SK-N-MC (cell line): ENCODE measurements at regions not wholly inside any gene's neighbourhood (a gene's known extent, or its start where the extent isn't known, plus 50 kb on each side); places are given as distances from the start of the nearest gene placed in this dataset.

ENCODE experiments used
- EZH2 ChIP-seq: fragments of 200-600 bp; sonication (generic); IDR thresholded peaks from one replicate; pipeline ENCODE4 v1.6.1; 2017; ENCODE audit warnings: antibody characterized with exemption
- POLR2AphosphoS5 ChIP-seq: IDR thresholded peaks from 2 replicates; pipeline ENCODE4 v1.6.1; 2012; ENCODE audit warnings: mild to moderate bottlenecking, low read depth, low read length, borderline replicate concordance

DNA sequence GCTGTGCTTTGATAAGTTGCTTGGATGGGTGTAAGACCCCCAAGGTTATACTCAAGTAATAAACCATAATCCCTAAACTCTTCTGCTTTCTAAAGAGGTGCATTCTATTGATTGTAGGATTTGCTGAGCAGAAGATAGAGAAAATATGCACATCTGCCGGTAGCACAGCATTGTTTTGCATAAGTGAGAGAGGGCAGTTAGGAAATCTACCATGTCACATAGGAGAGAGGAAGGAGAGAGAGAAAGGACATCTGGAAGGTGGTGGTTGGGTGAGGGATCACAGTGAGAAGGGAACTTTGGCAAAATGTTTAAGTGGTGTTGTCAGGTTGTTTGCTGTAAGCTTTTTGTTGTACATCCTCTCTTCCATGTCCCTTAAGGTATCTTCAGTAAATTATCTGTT lies 73.6 kb upstream of the BDNF start:
- TF ChIP-seq EZH2 (no peak), POLR2AphosphoS5 (no peak)
